Psoas muscle (tissue), 7 donors: ENCODE measurements at regions not wholly inside any gene's neighbourhood (a gene's known extent, or its start where the extent isn't known, plus 50 kb on each side); places are given as distances from the start of the nearest gene placed in this dataset.

Source experiments
- ATAC-seq, 4 donors: fragments of 200-7000 bp; cut with Tn5 transposase; one replicate each; pipeline ENCODE4 v1.9.1; 2020; ENCODE audit warnings: moderate library complexity in 3 of 4, mild to moderate bottlenecking in 2 of 4
- DNase-seq, 2 donors: peaks; one replicate each; pipeline ENCODE4 v3.0.0-alpha.2; 2020
- H3K27ac ChIP-seq: fragments of 200-600 bp; one replicate; pipeline ENCODE4 v1.8.0; 2022
- H3K27me3 ChIP-seq, 3 donors: fragments of 200-600 bp in 1 of 3; one replicate each; pipeline versions ENCODE4 v1.6.1 to v1.8.0; 2013 to 2022; ENCODE audit warnings: low read length in 2 of 3, mild to moderate bottlenecking in 2 of 3, moderate library complexity in 1 of 3; ENCODE audit not compliant: insufficient read depth in 3 of 3
- H3K36me3 ChIP-seq, 2 donors: fragments of 200-600 bp in 1 of 2; one replicate each; pipeline versions ENCODE4 v1.6.1 to v1.8.0; 2013 to 2022; ENCODE audit warnings: low read depth in 1 of 2, mild to moderate bottlenecking in 1 of 2, moderate library complexity in 1 of 2; ENCODE audit not compliant: insufficient read depth in 1 of 2
- H3K4me1 ChIP-seq: fragments of 200-600 bp; one replicate; pipeline ENCODE4 v1.8.0; 2022
- H3K4me3 ChIP-seq: fragments of 200-600 bp; one replicate; pipeline ENCODE4 v1.8.0; 2022; ENCODE audit warnings: mild to moderate bottlenecking
- H3K9me3 ChIP-seq: fragments of 200-600 bp; one replicate; pipeline ENCODE4 v1.8.0; 2022
- CTCF ChIP-seq: fragments of 200-600 bp; IDR thresholded peaks from one replicate; pipeline ENCODE4 v1.8.0; 2022; ENCODE audit warnings: antibody characterized with exemption
- WGBS, 3 donors: extraction: QIAGEN DNeasy Blood & Tissue Kit; methylation state at CpG; one replicate each; pipeline versions ENCODE4 v1.1.6 to v1.1.7; 2013; 5-methylcytosine and 5-hydroxymethylcytosine counted together
- intact Hi-C, 2 donors: fragments of 100-400 bp; cut with DNase I; formaldehyde crosslinking; loops; one replicate each; pipeline versions ENCODE4 v1.11.0 to v1.14.2; 2022
- donor health status: healthy with polysubstance abuse.
- donor health status: DM: no; HTN: no; CAD: no; lungs with moderate emphysema.
- donor health status: Bipolar disorder and iron deficiency.
- donor health status: healthy.
- donor health status: DM: yes; HTN: yes; CAD: no.
- donor health status: DM: no; HTN: no; CAD: no.
- donor health status: DM: yes; HTN: yes; CAD: no.

GRCh38 chr5:126104951-126105350 is 318.3 kb upstream of the GRAMD2B start:
- no peaks in the 10 kb centered on the region for H3K27me3 ChIP-seq
- no peak overlapping the region for H3K4me3 ChIP-seq
- intact Hi-C loops: no loop called here
- TF ChIP-seq CTCF: no peak
- no peaks in the 10 kb centered on the region for H3K36me3 ChIP-seq
- DNase-seq (no peak), ATAC-seq (no peak)
- no peaks in the 10 kb centered on the region for H3K9me3 ChIP-seq
- H3K27ac ChIP-seq: no peak overlapping the region
- H3K4me1 ChIP-seq: no peaks in the 10 kb centered on the region
- 0% methylated on average over 1 of the region's 1 CpG for WGBS, 3 donors

- H3K27ac ChIP-seq: no peak overlapping the region
- intact Hi-C loops: no loop called here
- TF ChIP-seq CTCF: no peak
- WGBS, 3 donors: 75 to 80% (median 78%) methylated on average over 3 of the region's 3 CpGs
- no peak for ATAC-seq
- H3K27me3 ChIP-seq: no peaks in the 10 kb centered on the region
- no peak for DNase-seq
- H3K36me3 ChIP-seq: no peaks in the 10 kb centered on the region
- H3K9me3 ChIP-seq: no peaks in the 10 kb centered on the region
- no peak overlapping the region for H3K4me3 ChIP-seq
- H3K4me1 ChIP-seq: no peaks in the 10 kb centered on the region
Observed at GRCh38 chr5:126106029-126106428, 317.2 kb upstream of the GRAMD2B start.

GRCh38 chr5:126107381-126107780 is 315.8 kb upstream of the GRAMD2B start:
- H3K9me3 ChIP-seq: no peaks in the 10 kb centered on the region
- no peaks in the 10 kb centered on the region for H3K27me3 ChIP-seq
- 92 to 98% (median 96%) methylated on average over 2 of the region's 2 CpGs for WGBS, 3 donors
- H3K4me1 ChIP-seq: no peaks in the 10 kb centered on the region
- ATAC-seq (no peak), DNase-seq (no peak)
- intact Hi-C loops: no loop called here
- no peak overlapping the region for H3K27ac ChIP-seq
- no peaks in the 10 kb centered on the region for H3K36me3 ChIP-seq
- no peak overlapping the region for H3K4me3 ChIP-seq
- TF ChIP-seq CTCF: no peak

- H3K4me3 ChIP-seq: no peak overlapping the region
- WGBS, 3 donors: 70 to 85% (median 74%) methylated on average over 5 of the region's 5 CpGs
- intact Hi-C loops: no loop called here
Observed at GRCh38 chr5:126108470-126108869, 314.7 kb upstream of the GRAMD2B start.

More at GRCh38 chr5:126108470-126108869, 314.7 kb upstream of the GRAMD2B start:
- H3K9me3 ChIP-seq: no peaks in the 10 kb centered on the region
- ATAC-seq (no peak), DNase-seq (no peak)
- H3K36me3 ChIP-seq: no peaks in the 10 kb centered on the region
- H3K27me3 ChIP-seq: no peaks in the 10 kb centered on the region
- no peaks in the 10 kb centered on the region for H3K4me1 ChIP-seq
- H3K27ac ChIP-seq: no peak overlapping the region
- TF ChIP-seq CTCF: no peak
